GM06990 (cell line): ENCODE measurements at regions not wholly inside any gene's neighbourhood (a gene's known extent, or its start where the extent isn't known, plus 50 kb on each side); places are given as distances from the start of the nearest gene placed in this dataset.

Source experiments
- DNase-seq: peaks from one replicate; pipeline ENCODE4 v3.0.0-alpha.2; 2011; ENCODE audit not compliant: insufficient read length; ENCODE audit errors: extremely low read depth
- H3K27me3 ChIP-seq: replicated peaks from 2 replicates; pipeline ENCODE4 v1.6.0; 2011; ENCODE audit warnings: low read length; ENCODE audit not compliant: control insufficient read depth, insufficient read depth
- H3K36me3 ChIP-seq: 2 replicates; pipeline ENCODE4 v1.5.1; 2011; ENCODE audit warnings: low read length; ENCODE audit not compliant: control insufficient read depth, insufficient read depth
- H3K4me3 ChIP-seq: replicated peaks from 2 replicates; pipeline ENCODE4 v1.5.1; 2011; ENCODE audit warnings: low read depth, mild to moderate bottlenecking, control low read depth, low read length
- CTCF ChIP-seq: IDR thresholded peaks from 2 replicates; pipeline ENCODE4 v1.5.1; 2011; ENCODE audit warnings: low read length, control low read depth, mild to moderate bottlenecking, inconsistent platforms; ENCODE audit not compliant: insufficient read depth, poor library complexity, severe bottlenecking

- Histone ChIP-seq H3K27me3 (no peaks in the 10 kb centered on the region), H3K4me3 (no peak overlapping the region), H3K36me3 (no peaks in the 10 kb centered on the region)
- TF ChIP-seq CTCF = no peak
- no peak for DNase-seq
Measured at GRCh38 chr7:85521108-85521694, 334.3 kb upstream of the SEMA3D start.

- no peak overlapping the region for H3K4me3 ChIP-seq
- no peak for TF ChIP-seq CTCF
Measured at GRCh38 chr7:85520175-85520574, 333.3 kb upstream of the SEMA3D start.

GRCh38 chr7:85516675-85517074, 329.8 kb upstream of the SEMA3D start:
- DNase-seq = no peak
- Histone ChIP-seq H3K4me3 (no peak overlapping the region), H3K36me3 (no peaks in the 10 kb centered on the region), H3K27me3 (no peaks in the 10 kb centered on the region)
- no peak for TF ChIP-seq CTCF

More at GRCh38 chr7:85520175-85520574, 333.3 kb upstream of the SEMA3D start:
- Histone ChIP-seq H3K36me3 (no peaks in the 10 kb centered on the region), H3K27me3 (no peaks in the 10 kb centered on the region)
- DNase-seq = no peak

GRCh38 chr7:85512790-85513189, 325.9 kb upstream of the SEMA3D start:
- Histone ChIP-seq H3K4me3 (no peak overlapping the region), H3K36me3 (no peaks in the 10 kb centered on the region), H3K27me3 (no peaks in the 10 kb centered on the region)
- DNase-seq = no peak
- TF ChIP-seq CTCF = no peak

- no peak for TF ChIP-seq CTCF
- H3K36me3 ChIP-seq = no peaks in the 10 kb centered on the region
- no peak for DNase-seq
- H3K4me3 ChIP-seq = no peak overlapping the region
- no peaks in the 10 kb centered on the region for H3K27me3 ChIP-seq
Measured at GRCh38 chr7:85510287-85510686, 323.4 kb upstream of the SEMA3D start.

GRCh38 chr7:85509476-85509875, 322.6 kb upstream of the SEMA3D start:
- Histone ChIP-seq H3K4me3 (no peak overlapping the region), H3K27me3 (no peaks in the 10 kb centered on the region), H3K36me3 (no peaks in the 10 kb centered on the region)
- no peak for TF ChIP-seq CTCF
- no peak for DNase-seq
